ENCODE measurements at regions not wholly inside any gene's neighbourhood (a gene's known extent, or its start where the extent isn't known, plus 50 kb on each side); places are given as distances from the start of the nearest gene placed in this dataset.
"Not testable (repeated sequence)": the region's sequence is repeated elsewhere in the genome, so short reads cannot be mapped to it uniquely, and the experiment has no call there.

- Histone ChIP-seq H3K27ac (no peak overlapping the region), H3K4me1 (no peaks in the 10 kb centered on the region), H3K4me3 (replicated peaks in 1 of 3) (no peak overlapping the region), H3K27me3 (no peaks in the 10 kb centered on the region), H3K36me3 (no peaks in the 10 kb centered on the region), H3K9me3 (no peaks in the 10 kb centered on the region)
- 27 to 38% methylated on average over 3 of the region's 3 CpGs for WGBS, 2 donors
- TF ChIP-seq CTCF (IDR thresholded peaks at IDR 0.05) = no peak
- no peak for TF ChIP-seq POLR2A (IDR thresholded peaks at IDR 0.05)
- intact Hi-C loops (cut with DNase I) = no loop called here
- no peak for DNase-seq
Measured at GRCh38 chr17:52419229-52419641, 260.7 kb upstream of the CA10 start.

- H3K27ac ChIP-seq = no peak overlapping the region
- intact Hi-C loops (cut with DNase I) = no loop called here
- WGBS, 2 donors = 24 to 27% methylated on average over 1 of the region's 1 CpG
- DNase-seq = no peak
- no peak for TF ChIP-seq POLR2A (IDR thresholded peaks at IDR 0.05)
- H3K4me1 ChIP-seq = no peaks in the 10 kb centered on the region
- no peaks in the 10 kb centered on the region for H3K36me3 ChIP-seq
- H3K4me3 ChIP-seq (replicated peaks in 1 of 3) = no peak overlapping the region
- H3K27me3 ChIP-seq = no peaks in the 10 kb centered on the region
- H3K9me3 ChIP-seq = no peaks in the 10 kb centered on the region
Measured at GRCh38 chr17:52410781-52411180, 252.3 kb upstream of the CA10 start.

- H3K9me3 ChIP-seq; H3K36me3 ChIP-seq; intact Hi-C loops (cut with DNase I); H3K4me1 ChIP-seq; H3K27ac ChIP-seq; H3K27me3 ChIP-seq; DNase-seq; H3K4me3 ChIP-seq (replicated peaks in 1 of 3): not testable (repeated sequence)
- WGBS, 2 donors = 80 to 81% methylated on average over 13 to 15 of the region's 15 CpGs
Measured at GRCh38 chr17:52409222-52409621, 250.7 kb upstream of the CA10 start.

GRCh38 chr17:52395308-52395707 lies 236.8 kb upstream of the CA10 start:
- no peak overlapping the region for H3K27ac ChIP-seq
- H3K27me3 ChIP-seq = no peaks in the 10 kb centered on the region
- intact Hi-C loops (cut with DNase I) = no loop called here
- H3K36me3 ChIP-seq = no peaks in the 10 kb centered on the region
- no peak for DNase-seq
- no peaks in the 10 kb centered on the region for H3K9me3 ChIP-seq
- no peak overlapping the region for H3K4me3 ChIP-seq (replicated peaks in 1 of 3)
- TF ChIP-seq POLR2A (IDR thresholded peaks at IDR 0.05) (no peak), CTCF (IDR thresholded peaks at IDR 0.05) (no peak)
- no peaks in the 10 kb centered on the region for H3K4me1 ChIP-seq
- 39 to 48% methylated on average over 3 of the region's 3 CpGs for WGBS, 2 donors

- intact Hi-C loops (cut with DNase I) = no loop called here
- TF ChIP-seq CTCF (IDR thresholded peaks at IDR 0.05) (no peak), POLR2A (IDR thresholded peaks at IDR 0.05) (no peak)
- 93 to 100% methylated on average over 1 of the region's 1 CpG for WGBS, 2 donors
- H3K4me3 ChIP-seq (replicated peaks in 1 of 3) = no peak overlapping the region
- no peaks in the 10 kb centered on the region for H3K36me3 ChIP-seq
- H3K27me3 ChIP-seq = no peaks in the 10 kb centered on the region
- no peaks in the 10 kb centered on the region for H3K9me3 ChIP-seq
- H3K4me1 ChIP-seq = no peaks in the 10 kb centered on the region
- H3K27ac ChIP-seq = no peak overlapping the region
- no peak for DNase-seq
Measured at GRCh38 chr17:52390422-52390821, 231.9 kb upstream of the CA10 start.

GRCh38 chr17:52389632-52390031 lies 231.1 kb upstream of the CA10 start:
- intact Hi-C loops (cut with DNase I) = no loop called here
- Histone ChIP-seq H3K9me3 (no peaks in the 10 kb centered on the region), H3K27ac (no peak overlapping the region), H3K36me3 (no peaks in the 10 kb centered on the region), H3K4me1 (no peaks in the 10 kb centered on the region), H3K4me3 (replicated peaks in 1 of 3) (no peak overlapping the region), H3K27me3 (no peaks in the 10 kb centered on the region)
- DNase-seq = no peak
- WGBS, 2 donors = 42 to 51% methylated on average over 4 of the region's 4 CpGs
- TF ChIP-seq CTCF (IDR thresholded peaks at IDR 0.05) = no peak
- TF ChIP-seq POLR2A (IDR thresholded peaks at IDR 0.05) = no peak

All from thyroid gland (tissue), 4 donors.